Neural progenitor cell (in vitro differentiated cells): ENCODE measurements at regions not wholly inside any gene's neighbourhood (a gene's known extent, or its start where the extent isn't known, plus 50 kb on each side); places are given as distances from the start of the nearest gene placed in this dataset.

Experiments
- EZH2 ChIP-seq: fragments of 200-600 bp; sonication (generic); IDR thresholded peaks from 2 replicates; pipeline ENCODE4 v1.6.1; 2017; ENCODE audit warnings: antibody characterized with exemption, mild to moderate bottlenecking, moderate library complexity
- TF ChIP-seq, protein P1 (sequence below): fragments of 200-600 bp; sonication (generic); IDR thresholded peaks from 2 replicates; pipeline ENCODE4 v1.5.1; 2017; ENCODE audit warnings: antibody characterized with exemption, mild to moderate bottlenecking

DNA sequence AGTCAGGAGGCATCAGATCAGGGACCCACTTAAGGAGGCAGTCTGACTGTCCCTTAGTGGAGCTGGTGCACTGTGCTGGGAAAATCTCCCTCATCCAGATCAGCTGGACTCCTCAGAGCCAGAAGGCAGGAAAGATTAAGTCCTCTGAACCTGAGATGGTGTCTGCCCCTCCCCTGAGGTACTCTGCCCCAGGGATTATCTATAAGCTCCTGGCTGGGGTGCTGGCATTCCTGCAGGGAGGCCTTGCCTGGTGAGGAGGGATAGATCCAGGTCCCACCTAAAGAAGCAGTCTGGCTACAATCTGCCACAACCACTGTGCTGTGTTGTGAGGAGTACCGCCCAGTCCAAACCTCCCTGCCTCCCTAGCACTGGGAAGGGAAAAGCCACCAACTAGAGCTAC lies 81.2 kb downstream of the NHLRC3 start:
- no peak for TF ChIP-seq EZH2
- TF ChIP-seq, protein P1, sequence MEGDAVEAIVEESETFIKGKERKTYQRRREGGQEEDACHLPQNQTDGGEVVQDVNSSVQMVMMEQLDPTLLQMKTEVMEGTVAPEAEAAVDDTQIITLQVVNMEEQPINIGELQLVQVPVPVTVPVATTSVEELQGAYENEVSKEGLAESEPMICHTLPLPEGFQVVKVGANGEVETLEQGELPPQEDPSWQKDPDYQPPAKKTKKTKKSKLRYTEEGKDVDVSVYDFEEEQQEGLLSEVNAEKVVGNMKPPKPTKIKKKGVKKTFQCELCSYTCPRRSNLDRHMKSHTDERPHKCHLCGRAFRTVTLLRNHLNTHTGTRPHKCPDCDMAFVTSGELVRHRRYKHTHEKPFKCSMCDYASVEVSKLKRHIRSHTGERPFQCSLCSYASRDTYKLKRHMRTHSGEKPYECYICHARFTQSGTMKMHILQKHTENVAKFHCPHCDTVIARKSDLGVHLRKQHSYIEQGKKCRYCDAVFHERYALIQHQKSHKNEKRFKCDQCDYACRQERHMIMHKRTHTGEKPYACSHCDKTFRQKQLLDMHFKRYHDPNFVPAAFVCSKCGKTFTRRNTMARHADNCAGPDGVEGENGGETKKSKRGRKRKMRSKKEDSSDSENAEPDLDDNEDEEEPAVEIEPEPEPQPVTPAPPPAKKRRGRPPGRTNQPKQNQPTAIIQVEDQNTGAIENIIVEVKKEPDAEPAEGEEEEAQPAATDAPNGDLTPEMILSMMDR, result no peak
